Astrocyte of the spinal cord (primary cell): ENCODE measurements at regions not wholly inside any gene's neighbourhood (a gene's known extent, or its start where the extent isn't known, plus 50 kb on each side); places are given as distances from the start of the nearest gene placed in this dataset.
A peak's percentile ranks its signal among the peaks of the same experiment; 100 is the strongest.

Experiments
- DNase-seq: peaks from one replicate; pipeline ENCODE4 v3.0.0; 2011; ENCODE audit warnings: low read depth, low spot score
- H3K4me3 ChIP-seq: 2 replicates; pipeline ENCODE4 v1.5.1; 2011; ENCODE audit warnings: low read depth, mild to moderate bottlenecking, low read length, moderate library complexity
- in situ Hi-C: cut with HindIII; loops from 2 replicates; pipeline ENCODE4 v1.10.0; 2017; ENCODE audit warnings: low sequenced_read_pairs
- TF ChIP-seq, protein P1 (sequence below): IDR thresholded peaks from 2 replicates; pipeline ENCODE4 v1.5.1; 2012; ENCODE audit warnings: low read depth, mild to moderate bottlenecking, low read length, inconsistent platforms

DNA sequence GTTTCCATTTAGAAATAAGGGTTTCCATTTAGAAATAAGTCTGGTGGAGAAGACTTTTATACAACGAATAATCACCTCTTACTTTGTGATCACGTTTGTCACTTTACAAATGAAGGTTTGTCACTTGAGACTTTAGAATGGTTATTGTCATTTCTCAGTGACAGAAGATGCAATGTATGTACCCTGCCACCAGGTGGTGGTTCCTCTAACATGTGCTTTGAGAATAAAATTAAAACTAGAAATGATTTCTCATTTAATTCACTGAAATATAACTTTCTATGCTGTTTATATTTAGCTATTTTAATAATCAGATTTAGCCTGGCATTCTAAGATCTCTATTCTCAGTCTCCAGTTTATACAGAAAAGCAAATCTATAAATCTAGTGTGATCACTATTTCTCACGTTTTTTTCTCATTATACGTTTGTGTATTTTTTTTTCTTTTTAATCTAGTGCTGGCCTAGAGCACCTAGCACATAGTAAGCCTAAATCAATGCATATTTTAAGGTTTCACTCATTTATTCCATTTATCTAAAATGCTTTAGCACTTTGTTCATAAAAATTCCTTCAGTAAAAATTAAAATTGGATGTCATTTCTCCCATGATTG, 57.4 kb upstream of the TFAP2D start:
- TF ChIP-seq, protein P1, sequence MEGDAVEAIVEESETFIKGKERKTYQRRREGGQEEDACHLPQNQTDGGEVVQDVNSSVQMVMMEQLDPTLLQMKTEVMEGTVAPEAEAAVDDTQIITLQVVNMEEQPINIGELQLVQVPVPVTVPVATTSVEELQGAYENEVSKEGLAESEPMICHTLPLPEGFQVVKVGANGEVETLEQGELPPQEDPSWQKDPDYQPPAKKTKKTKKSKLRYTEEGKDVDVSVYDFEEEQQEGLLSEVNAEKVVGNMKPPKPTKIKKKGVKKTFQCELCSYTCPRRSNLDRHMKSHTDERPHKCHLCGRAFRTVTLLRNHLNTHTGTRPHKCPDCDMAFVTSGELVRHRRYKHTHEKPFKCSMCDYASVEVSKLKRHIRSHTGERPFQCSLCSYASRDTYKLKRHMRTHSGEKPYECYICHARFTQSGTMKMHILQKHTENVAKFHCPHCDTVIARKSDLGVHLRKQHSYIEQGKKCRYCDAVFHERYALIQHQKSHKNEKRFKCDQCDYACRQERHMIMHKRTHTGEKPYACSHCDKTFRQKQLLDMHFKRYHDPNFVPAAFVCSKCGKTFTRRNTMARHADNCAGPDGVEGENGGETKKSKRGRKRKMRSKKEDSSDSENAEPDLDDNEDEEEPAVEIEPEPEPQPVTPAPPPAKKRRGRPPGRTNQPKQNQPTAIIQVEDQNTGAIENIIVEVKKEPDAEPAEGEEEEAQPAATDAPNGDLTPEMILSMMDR, result peak; percentile 38
- peak; percentile 4 for DNase-seq
- in situ Hi-C loops, result no loop called here
- no peak overlapping the region for H3K4me3 ChIP-seq

DNA sequence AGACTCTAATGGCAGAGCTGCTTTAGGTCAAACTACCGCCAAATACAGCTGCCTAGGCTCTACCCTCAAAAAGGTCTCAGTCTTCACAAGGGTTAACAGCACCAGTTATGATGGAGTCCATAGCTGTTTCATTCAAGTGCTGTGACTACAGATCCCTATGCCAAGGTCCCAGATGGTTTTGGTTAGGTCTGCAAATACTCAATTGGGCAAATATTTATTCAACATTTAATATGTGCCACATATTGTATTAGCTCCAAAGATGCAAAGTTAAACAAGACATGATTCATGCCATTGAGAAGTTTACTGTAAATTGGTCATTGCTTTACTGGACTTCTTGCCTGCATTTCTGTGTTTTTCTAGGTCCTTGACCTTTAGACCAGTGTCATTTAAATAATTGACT, 55.8 kb upstream of the TFAP2D start:
- TF ChIP-seq, protein P1, result no peak
- no peak for DNase-seq
- in situ Hi-C loops, result no loop called here
- no peak overlapping the region for H3K4me3 ChIP-seq

DNA sequence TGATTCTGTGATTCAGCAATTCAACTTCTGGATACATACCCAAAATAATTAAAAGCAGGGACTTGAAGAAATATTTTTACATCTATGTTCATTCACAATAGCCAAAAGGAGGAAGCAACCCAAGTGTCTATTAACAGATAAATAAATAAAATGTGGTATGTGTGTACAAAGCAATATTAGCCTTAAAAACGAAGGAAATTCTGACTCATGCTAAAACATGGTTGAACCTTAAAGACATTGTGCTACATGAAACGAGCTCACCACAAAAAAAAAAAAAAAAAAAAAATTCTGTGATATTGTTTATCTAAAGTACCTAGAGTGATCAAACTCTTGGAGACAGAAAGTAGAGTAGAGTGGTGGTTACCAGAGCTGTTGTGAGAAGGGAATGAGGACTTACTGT, 54.8 kb upstream of the TFAP2D start:
- no peak for DNase-seq
- TF ChIP-seq, protein P1, result no peak
- H3K4me3 ChIP-seq, result no peak overlapping the region
- in situ Hi-C loops, result no loop called here

GRCh38 chr6:50661636-50662035, 51.7 kb upstream of the TFAP2D start:
- TF ChIP-seq, protein P1, result no peak
- in situ Hi-C loops, result no loop called here
- no peak overlapping the region for H3K4me3 ChIP-seq
- no peak for DNase-seq
